H4 (cell line): ENCODE measurements at regions not wholly inside any gene's neighbourhood (a gene's known extent, or its start where the extent isn't known, plus 50 kb on each side); places are given as distances from the start of the nearest gene placed in this dataset.
A peak's percentile ranks its signal among the peaks of the same experiment; 100 is the strongest.
"Not testable (repeated sequence)": the region's sequence is repeated elsewhere in the genome, so short reads cannot be mapped to it uniquely, and the experiment has no call there.

Experiments
- DNase-seq: peaks from one replicate; pipeline ENCODE4 v3.0.0-alpha.2; 2015; ENCODE audit warnings: low spot score

GRCh38 chr18:56443166-56443907 is 195.1 kb downstream of the TXNL1 start:
- DNase-seq = no peak

GRCh38 chr18:56438480-56438879 is 199.9 kb downstream of the TXNL1 start:
- not testable (repeated sequence) for DNase-seq

GRCh38 chr18:56436651-56437050 is 201.7 kb downstream of the TXNL1 start:
- DNase-seq = no peak

- DNase-seq = no peak
Observed at GRCh38 chr18:56433919-56434318, 204.5 kb downstream of the TXNL1 start.

- no peak for DNase-seq
Observed at GRCh38 chr18:56431551-56431950, 206.8 kb downstream of the TXNL1 start.

- no peak for DNase-seq
Observed at GRCh38 chr18:56423626-56424025, 214.8 kb downstream of the TXNL1 start.

GRCh38 chr18:56421647-56422046 is 216.7 kb downstream of the TXNL1 start:
- no peak for DNase-seq

GRCh38 chr18:56420868-56421267 is 217.5 kb downstream of the TXNL1 start:
- DNase-seq = not testable (repeated sequence)

GRCh38 chr18:56414357-56414756 is 224.0 kb downstream of the TXNL1 start:
- no peak for DNase-seq

GRCh38 chr18:56413862-56414261 is 224.5 kb downstream of the TXNL1 start:
- no peak for DNase-seq

- no peak for DNase-seq
Observed at GRCh38 chr18:56412951-56413350, 225.4 kb downstream of the TXNL1 start.

- no peak for DNase-seq
Observed at GRCh38 chr18:56409736-56410135, 228.7 kb downstream of the TXNL1 start.

- DNase-seq = no peak
Observed at GRCh38 chr18:56407646-56408180, 230.7 kb downstream of the TXNL1 start.

GRCh38 chr18:56402872-56403516 is 235.4 kb downstream of the TXNL1 start:
- peak; percentile 79 for DNase-seq

GRCh38 chr18:56393870-56394269 is 244.5 kb downstream of the TXNL1 start:
- DNase-seq = no peak

GRCh38 chr18:56391931-56392590 is 246.3 kb downstream of the TXNL1 start:
- DNase-seq = no peak

GRCh38 chr18:56390626-56391025 is 247.8 kb downstream of the TXNL1 start:
- DNase-seq = no peak

GRCh38 chr18:56389190-56389589 is 249.2 kb downstream of the TXNL1 start:
- no peak for DNase-seq

GRCh38 chr18:56388571-56388970 is 249.8 kb downstream of the TXNL1 start:
- no peak for DNase-seq

- no peak for DNase-seq
Observed at GRCh38 chr18:56386856-56387255, 251.5 kb downstream of the TXNL1 start.

- no peak for DNase-seq
Observed at GRCh38 chr18:56383349-56383748, 255.0 kb downstream of the TXNL1 start.

- DNase-seq = no peak
Observed at GRCh38 chr18:56382541-56382940, 255.9 kb downstream of the TXNL1 start.

GRCh38 chr18:56381196-56381595 is 257.2 kb downstream of the TXNL1 start:
- no peak for DNase-seq
